ENCODE measurements at regions not wholly inside any gene's neighbourhood (a gene's known extent, or its start where the extent isn't known, plus 50 kb on each side); places are given as distances from the start of the nearest gene placed in this dataset.

GRCh38 chr14:76922584-76922983 is 96.4 kb downstream of the LRRC74A start:
- H3K27ac Mint-ChIP-seq, result peak overlapping the region; percentile 35
- H3K4me3 Mint-ChIP-seq, result no peak overlapping the region
- no peaks in the 10 kb centered on the region for H3K9me3 Mint-ChIP-seq
- H3K27me3 Mint-ChIP-seq, result no peaks in the 10 kb centered on the region
- no peaks in the 10 kb centered on the region for H3K36me3 Mint-ChIP-seq
- peaks cover 75% of the 10 kb centered on the region for H3K4me1 Mint-ChIP-seq

- H3K27me3 Mint-ChIP-seq, result no peaks in the 10 kb centered on the region
- no peaks in the 10 kb centered on the region for H3K9me3 Mint-ChIP-seq
- no peak overlapping the region for H3K4me3 Mint-ChIP-seq
- H3K27ac Mint-ChIP-seq, result no peak overlapping the region
- no peaks in the 10 kb centered on the region for H3K36me3 Mint-ChIP-seq
- peaks cover 70% of the 10 kb centered on the region for H3K4me1 Mint-ChIP-seq
Observed at GRCh38 chr14:76922092-76922491, 95.9 kb downstream of the LRRC74A start.

DNA sequence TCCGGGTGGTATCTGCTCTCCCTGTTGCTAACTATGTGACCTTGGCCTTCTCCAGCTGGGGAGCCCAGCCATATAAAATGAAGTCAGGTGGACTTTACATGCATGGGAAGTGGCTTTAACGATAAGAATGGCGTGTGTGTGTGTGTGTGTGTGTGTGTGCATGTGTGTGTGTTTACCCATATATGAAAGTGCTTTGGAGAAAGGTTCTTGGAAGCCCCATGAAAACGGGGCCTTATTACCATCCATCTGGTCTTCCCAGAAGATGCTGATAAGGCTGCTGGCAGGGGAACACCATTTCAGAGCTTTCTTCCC is 94.8 kb downstream of the LRRC74A start:
- no peaks in the 10 kb centered on the region for H3K9me3 Mint-ChIP-seq
- H3K4me3 Mint-ChIP-seq, result no peak overlapping the region
- H3K36me3 Mint-ChIP-seq, result no peaks in the 10 kb centered on the region
- H3K27ac Mint-ChIP-seq, result no peak overlapping the region
- no peaks in the 10 kb centered on the region for H3K27me3 Mint-ChIP-seq
- peaks cover 59% of the 10 kb centered on the region for H3K4me1 Mint-ChIP-seq

GRCh38 chr14:76920331-76921087 is 94.3 kb downstream of the LRRC74A start:
- no peaks in the 10 kb centered on the region for H3K27me3 Mint-ChIP-seq
- no peak overlapping the region for H3K27ac Mint-ChIP-seq
- H3K36me3 Mint-ChIP-seq, result no peaks in the 10 kb centered on the region
- no peak overlapping the region for H3K4me3 Mint-ChIP-seq
- peaks cover 55% of the 10 kb centered on the region for H3K4me1 Mint-ChIP-seq
- H3K9me3 Mint-ChIP-seq, result no peaks in the 10 kb centered on the region

DNA sequence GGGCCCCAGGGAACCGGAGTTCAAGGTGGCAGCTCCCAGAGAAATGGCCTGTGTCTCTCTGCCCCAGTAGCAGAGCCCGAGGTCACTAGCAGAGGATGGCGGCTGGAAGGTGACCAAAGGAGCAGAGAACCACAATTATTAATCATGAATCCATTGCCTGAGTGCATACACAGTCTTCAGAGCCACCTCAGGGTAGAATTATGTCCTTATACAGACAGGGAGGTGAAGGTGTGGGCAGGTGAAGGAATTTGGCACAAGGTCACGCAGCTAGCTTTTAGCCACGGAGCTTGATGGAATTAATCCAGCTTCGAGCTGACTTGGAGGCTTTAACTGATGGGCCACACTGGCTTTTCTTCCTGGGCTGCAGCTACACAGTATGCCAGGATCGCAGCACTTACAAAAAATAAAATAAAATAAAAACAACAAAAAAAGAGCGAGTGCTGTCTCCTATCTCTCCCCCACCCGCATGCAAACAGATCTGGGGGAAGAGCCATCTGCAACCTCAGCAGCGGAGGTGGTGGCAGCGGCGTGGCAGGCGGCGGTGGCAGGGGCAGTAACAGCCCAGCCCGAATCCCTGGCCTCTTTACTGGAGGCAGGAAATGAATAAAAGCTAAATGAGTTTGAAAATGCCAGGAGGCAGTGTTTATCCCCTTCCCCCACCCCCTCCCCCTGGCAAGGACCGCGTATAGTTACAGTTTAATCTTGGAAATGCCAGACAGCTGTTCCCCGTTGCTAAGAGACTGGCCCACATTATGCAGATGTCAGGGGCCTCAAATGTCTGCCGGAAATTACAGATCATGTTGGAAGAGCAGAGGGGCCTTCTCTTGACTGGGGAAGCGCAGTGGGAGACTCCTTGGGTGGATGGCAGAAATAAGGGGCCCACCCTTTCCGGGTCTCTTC is 93.5 kb downstream of the LRRC74A start:
- H3K4me1 Mint-ChIP-seq, result peaks cover 47% of the 10 kb centered on the region
- peak overlapping the region; percentile 23 for H3K4me3 Mint-ChIP-seq
- no peaks in the 10 kb centered on the region for H3K36me3 Mint-ChIP-seq
- H3K9me3 Mint-ChIP-seq, result no peaks in the 10 kb centered on the region
- no peaks in the 10 kb centered on the region for H3K27me3 Mint-ChIP-seq
- H3K27ac Mint-ChIP-seq, result no peak overlapping the region

All from activated naive CD4-positive, alpha-beta T cell treated with anti-CD3 and anti-CD28 coated beads, Interleukin-2, amount 50 U/mL, for 24 hours (primary cell).